K562 (cell line): ENCODE measurements at regions not wholly inside any gene's neighbourhood (a gene's known extent, or its start where the extent isn't known, plus 50 kb on each side); places are given as distances from the start of the nearest gene placed in this dataset.

Source experiments
- ATAC-seq: fragments of 200-7000 bp; cut with Tn5 transposase; 3 replicates; pipeline ENCODE4 v1.9.1; 2020; ENCODE audit warnings: moderate library complexity
- BruUV-seq: library from RNA; stranded (reverse); fragments of 400-500 nt; replicated peaks from 2 replicates; lab custom pipeline; 2021; lab: Mats Ljungman, UMichigan
- CTCF ChIA-PET: fragments of 300-600 bp; formaldehyde crosslinking; extraction: SDS; loops from one replicate; lab custom pipeline; 2021; ENCODE audit warnings: low intra/inter-chr PET ratio; lab: Yijun Ruan, JAX
- POLR2A ChIA-PET: fragments of 300-600, 350-650 bp; sonication (Branson Sonifier 250); formaldehyde crosslinking; extraction: SDS; loops from one replicate; lab custom pipeline; 2021; ENCODE audit warnings: antibody characterized with exemption, inconsistent platforms; lab: Yijun Ruan, JAX
- DNase-seq, 4 experiments: peaks; one replicate each; pipeline versions ENCODE4 v3.0.0 to v3.0.0-alpha.2; 2011 to 2018; ENCODE audit warnings: low spot score in 3 of 4, mixed read lengths in 3 of 4; ENCODE audit errors: extremely low read depth in 1 of 4
- FAIRE-seq: peaks from 2 replicates; lab custom pipeline; 2011; peaks lifted over from hg19 to GRCh38; lab: Jason Lieb, UNC
- H2AFZ ChIP-seq: 2 replicates; pipeline ENCODE4 v1.6.0; 2011; ENCODE audit warnings: low read depth, low read length, control low read depth, inconsistent platforms
- H3K27ac ChIP-seq: fragments of 200-600 bp; 3 replicates; pipeline ENCODE4 v1.8.0; 2011; ENCODE audit warnings: low read depth, mild to moderate bottlenecking, control low read depth, inconsistent platforms, low read length, moderate library complexity, mixed read lengths; ENCODE audit errors: extremely low read depth
- H3K27me3 ChIP-seq, 2 experiments: fragments of 300-600 bp in 1 of 2; 2 replicates in 1 of 2; 3 replicates in 1 of 2; pipeline versions ENCODE4 v1.6.0 to v1.8.0; 2011; ENCODE audit warnings: inconsistent platforms in 2 of 2, low read length in 2 of 2, mild to moderate bottlenecking in 1 of 2, mixed read lengths in 1 of 2, moderate library complexity in 1 of 2; ENCODE audit not compliant: control insufficient read depth in 2 of 2, insufficient read depth in 2 of 2
- H3K36me3 ChIP-seq: fragments of 300-600 bp; 3 replicates; pipeline ENCODE4 v1.8.0; 2011; ENCODE audit warnings: mild to moderate bottlenecking, low read length, inconsistent platforms; ENCODE audit not compliant: control insufficient read depth, insufficient read depth
- H3K4me1 ChIP-seq, 2 experiments: fragments of 200-600 bp in 1 of 2; replicated peaks in 1 of 2; 2 replicates in 1 of 2; 3 replicates in 1 of 2; pipeline versions ENCODE4 v1.5.1 to v1.8.0; 2011; ENCODE audit warnings: inconsistent platforms in 2 of 2, low read length in 2 of 2, mild to moderate bottlenecking in 1 of 2, mixed read lengths in 1 of 2, moderate library complexity in 1 of 2; ENCODE audit not compliant: control insufficient read depth in 2 of 2, insufficient read depth in 2 of 2
- H3K4me2 ChIP-seq: 2 replicates; pipeline ENCODE4 v1.6.1; 2011; ENCODE audit warnings: low read length, control low read depth, inconsistent platforms, mixed read lengths; ENCODE audit not compliant: insufficient read depth
- H3K4me3 ChIP-seq: fragments of 200-600 bp; sonication (generic), shearing (Covaris generic); 2 replicates; pipeline ENCODE4 v1.5.1; 2016; ENCODE audit warnings: control low read depth, inconsistent platforms
- H3K79me2 ChIP-seq: fragments of 200-600 bp; 3 replicates; pipeline ENCODE4 v1.8.0; 2011; ENCODE audit warnings: low read length, inconsistent platforms; ENCODE audit not compliant: control insufficient read depth, insufficient read depth
- H3K9ac ChIP-seq, 2 experiments: 2 replicates each; pipeline versions ENCODE4 v1.6.0 to v1.6.1; 2011; ENCODE audit warnings: low read depth in 2 of 2, low read length in 2 of 2, control low read depth in 1 of 2, inconsistent platforms in 1 of 2, mild to moderate bottlenecking in 1 of 2, mixed read lengths in 1 of 2; ENCODE audit not compliant: insufficient read depth in 1 of 2
- H3K9me1 ChIP-seq: one replicate; pipeline ENCODE4 v1.6.0; 2011; ENCODE audit warnings: inconsistent platforms, mild to moderate bottlenecking, low read length, moderate library complexity; ENCODE audit not compliant: control insufficient read depth, insufficient read depth
- H3K9me3 ChIP-seq: replicated peaks from 2 replicates; pipeline ENCODE4 v1.5.1; 2011; ENCODE audit warnings: low read depth, low read length, inconsistent platforms; ENCODE audit not compliant: control insufficient read depth, insufficient read depth
- H4K20me1 ChIP-seq: replicated peaks from 2 replicates; pipeline ENCODE4 v1.6.1; 2011; ENCODE audit warnings: low read length, inconsistent platforms, mixed read lengths; ENCODE audit not compliant: control insufficient read depth, insufficient read depth
- ATF6 ChIP-seq: sonication (generic); formaldehyde crosslinking; IDR thresholded peaks from 2 replicates; pipeline ENCODE4 v1.4.0; 2020; ENCODE audit warnings: mild to moderate bottlenecking, missing genetic modification reagents
- BCOR ChIP-seq: fragments of 450-650 bp; IDR thresholded peaks from 2 replicates; pipeline ENCODE4 v1.6.1; 2016
- FOSL1 ChIP-seq: fragments of 200-800 bp; sonication (Bioruptor generic); conservative IDR thresholded peaks from 2 replicates; pipeline ENCODE4 v1.6.1; 2016; ENCODE audit warnings: missing genetic modification characterization, missing compliant biosample characterization
- MYC ChIP-seq, 2 experiments: fragments of 250-450 bp in 1 of 2; sonication (Bioruptor Pico) in 1 of 2; IDR thresholded peaks; 2 replicates each; pipeline versions ENCODE4 v1.5.1 to v1.6.1; 2012 to 2021; ENCODE audit warnings: low read depth in 2 of 2, borderline replicate concordance in 1 of 2, improper control_type of control experiment in 1 of 2, low read length in 1 of 2, mild to moderate bottlenecking in 1 of 2, moderate library complexity in 1 of 2
- NCOR1 ChIP-seq: fragments of 450-650 bp; IDR thresholded peaks from 2 replicates; pipeline ENCODE4 v1.6.1; 2016; ENCODE audit warnings: mild to moderate bottlenecking, moderate library complexity
- SOX6 ChIP-seq: fragments of 450-650 bp; IDR thresholded peaks from 2 replicates; pipeline ENCODE4 v1.6.1; 2014; ENCODE audit warnings: mild to moderate bottlenecking
- SRSF7 ChIP-seq: fragments of 200-400 bp; formaldehyde crosslinking; optimal IDR thresholded peaks from 2 replicates; pipeline ENCODE3; 2017; ENCODE audit warnings: mild to moderate bottlenecking, low read depth, low read length
- SRSF9 ChIP-seq: fragments of 200-400 bp; formaldehyde crosslinking; IDR thresholded peaks from 2 replicates; pipeline ENCODE4 v1.6.1; 2017; ENCODE audit warnings: low read depth, low read length, borderline replicate concordance
- ZNF212 ChIP-seq: fragments of 450-650 bp; formaldehyde crosslinking; IDR thresholded peaks from 2 replicates; pipeline ENCODE4 v1.4.0; 2020; ENCODE audit warnings: mild to moderate bottlenecking
- ZNF780A ChIP-seq: fragments of 250-450 bp; sonication (Bioruptor Pico); IDR thresholded peaks from 2 replicates; pipeline ENCODE4 v1.5.0; 2021; ENCODE audit warnings: mild to moderate bottlenecking
- WGBS: fragments of 100-300 bp; shearing (Covaris generic); methylation state at CpG from one replicate; pipeline ENCODE4 v1.1.6; 2016; ENCODE audit warnings: low coverage, mixed read lengths; ENCODE audit not compliant: insufficient coverage; ENCODE audit errors: missing lambda C conversion rate; 5-methylcytosine and 5-hydroxymethylcytosine counted together
- in situ Hi-C: fragments of 300-500 bp; cut with MboI; formaldehyde crosslinking; loops from 4 replicates; pipeline ENCODE4 v1.15.0; 2018; ENCODE audit warnings: inconsistent platforms, mixed read lengths
- intact Hi-C: fragments of 100-400 bp; cut with micrococcal nuclease; formaldehyde crosslinking; loops from 2 replicates; pipeline ENCODE4 v1.14.2; 2022
- TF ChIP-seq, protein P1 (sequence below): IDR thresholded peaks from 3 replicates; pipeline ENCODE4 v1.6.1; 2011; ENCODE audit warnings: borderline replicate concordance, mild to moderate bottlenecking, moderate library complexity; ENCODE audit not compliant: insufficient read length; ENCODE audit errors: extremely low read depth

GRCh38 chr19:28971513-28971912 is 241.4 kb downstream of the UQCRFS1 start (continued):
- TF ChIP-seq ATF6 (no peak), SRSF7 (no peak), BCOR (no peak), SOX6 (no peak)

GRCh38 chr19:28971049-28971448 is 241.9 kb downstream of the UQCRFS1 start:
- Histone ChIP-seq H3K36me3 (no peaks in the 10 kb centered on the region), H3K4me2 (no peak overlapping the region), H3K9me1 (no peaks in the 10 kb centered on the region), H3K79me2 (no peaks in the 10 kb centered on the region), H4K20me1 (0 out of 2 replicates have a peak, but pooled peaks cover 3% of the 10 kb centered on the region), H2AFZ (no peak overlapping the region), H3K9me3 (no peaks in the 10 kb centered on the region), H3K9ac (no peak overlapping the region), H3K4me1 (no peaks in the 10 kb centered on the region), H3K4me3 (no peak overlapping the region), H3K27ac (no peak overlapping the region), H3K27me3 (peaks cover 0 to 6% of the 10 kb centered on the region in 2 experiments; a peak in 2 of 5 replicates)
- BruUV-seq: no TSS peak
- ATAC-seq (no peak), DNase-seq (no peak), FAIRE-seq (no peak)
- in situ Hi-C loops (no loop called here), intact Hi-C loops (no loop called here)
- no peak for TF ChIP-seq NCOR1
- TF ChIP-seq, protein P1, sequence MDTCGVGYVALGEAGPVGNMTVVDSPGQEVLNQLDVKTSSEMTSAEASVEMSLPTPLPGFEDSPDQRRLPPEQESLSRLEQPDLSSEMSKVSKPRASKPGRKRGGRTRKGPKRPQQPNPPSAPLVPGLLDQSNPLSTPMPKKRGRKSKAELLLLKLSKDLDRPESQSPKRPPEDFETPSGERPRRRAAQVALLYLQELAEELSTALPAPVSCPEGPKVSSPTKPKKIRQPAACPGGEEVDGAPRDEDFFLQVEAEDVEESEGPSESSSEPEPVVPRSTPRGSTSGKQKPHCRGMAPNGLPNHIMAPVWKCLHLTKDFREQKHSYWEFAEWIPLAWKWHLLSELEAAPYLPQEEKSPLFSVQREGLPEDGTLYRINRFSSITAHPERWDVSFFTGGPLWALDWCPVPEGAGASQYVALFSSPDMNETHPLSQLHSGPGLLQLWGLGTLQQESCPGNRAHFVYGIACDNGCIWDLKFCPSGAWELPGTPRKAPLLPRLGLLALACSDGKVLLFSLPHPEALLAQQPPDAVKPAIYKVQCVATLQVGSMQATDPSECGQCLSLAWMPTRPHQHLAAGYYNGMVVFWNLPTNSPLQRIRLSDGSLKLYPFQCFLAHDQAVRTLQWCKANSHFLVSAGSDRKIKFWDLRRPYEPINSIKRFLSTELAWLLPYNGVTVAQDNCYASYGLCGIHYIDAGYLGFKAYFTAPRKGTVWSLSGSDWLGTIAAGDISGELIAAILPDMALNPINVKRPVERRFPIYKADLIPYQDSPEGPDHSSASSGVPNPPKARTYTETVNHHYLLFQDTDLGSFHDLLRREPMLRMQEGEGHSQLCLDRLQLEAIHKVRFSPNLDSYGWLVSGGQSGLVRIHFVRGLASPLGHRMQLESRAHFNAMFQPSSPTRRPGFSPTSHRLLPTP: no peak
- TF ChIP-seq MYC (IDR thresholded peaks at IDR 0.05; ENCODE audit: low read depth, low read length): no peak
- no peak for TF ChIP-seq MYC (CRISPR knock-in tag; IDR thresholded peaks at IDR 0.05; ENCODE audit: borderline replicate concordance, low read depth)
- TF ChIP-seq ZNF212 (CRISPR knock-in tag): no peak
- TF ChIP-seq ZNF780A (CRISPR knock-in tag): no peak
- no peak for TF ChIP-seq SRSF9
- TF ChIP-seq FOSL1: no peak
- ChIA-PET POLR2A (no interaction called here), CTCF (no interaction called here)
- WGBS: 0% methylated on average over 6 of the region's 6 CpGs
